ENCODE measurements at regions not wholly inside any gene's neighbourhood (a gene's known extent, or its start where the extent isn't known, plus 50 kb on each side); places are given as distances from the start of the nearest gene placed in this dataset.

DNA sequence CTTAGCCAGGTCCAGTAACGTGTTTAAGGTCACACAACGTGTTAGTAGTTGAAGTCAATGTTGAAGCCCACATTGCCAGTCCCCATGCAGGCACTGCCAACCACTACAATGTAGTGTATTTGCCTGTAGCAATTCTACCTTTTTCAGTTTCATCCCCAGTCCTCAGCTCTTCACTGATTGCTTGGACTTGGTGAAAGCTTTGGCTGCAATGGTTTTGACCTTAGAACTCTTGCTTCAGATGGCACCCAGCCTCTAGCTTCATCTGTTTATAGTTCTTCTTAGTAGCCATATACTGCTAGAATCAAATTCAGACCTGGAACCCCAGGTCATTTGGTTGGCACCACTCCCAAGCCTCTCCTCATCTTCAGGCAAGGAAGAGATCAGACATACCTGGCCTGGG, 345.4 kb upstream of the SEMA6D start:
- Histone ChIP-seq H3K36me3 (no peaks in the 10 kb centered on the region), H3K4me1 (no peaks in the 10 kb centered on the region), H3K27ac (no peak overlapping the region), H3K9me3 (no peaks in the 10 kb centered on the region), H3K9ac (ENCODE audit: low read depth in 2 of 2, low read length in 2 of 2) (no peak overlapping the region), H3K27me3 (no peaks in the 10 kb centered on the region), H3K4me3 (no peak overlapping the region)
- DNase-seq = no peak
- intact Hi-C loops (cut with DNase I) = no loop called here
- no peak for TF ChIP-seq CTCF (IDR thresholded peaks at IDR 0.05)

GRCh38 chr15:47374222-47374621, 343.1 kb upstream of the SEMA6D start:
- no peaks in the 10 kb centered on the region for H3K36me3 ChIP-seq
- intact Hi-C loops (cut with DNase I) = no loop called here
- H3K27me3 ChIP-seq = no peaks in the 10 kb centered on the region
- H3K27ac ChIP-seq = no peak overlapping the region
- H3K4me3 ChIP-seq = no peak overlapping the region
- H3K9ac ChIP-seq (ENCODE audit: low read depth in 2 of 2, low read length in 2 of 2) = no peak overlapping the region
- H3K9me3 ChIP-seq = no peaks in the 10 kb centered on the region
- no peak for DNase-seq
- no peaks in the 10 kb centered on the region for H3K4me1 ChIP-seq
- TF ChIP-seq CTCF (IDR thresholded peaks at IDR 0.05) = no peak

DNA sequence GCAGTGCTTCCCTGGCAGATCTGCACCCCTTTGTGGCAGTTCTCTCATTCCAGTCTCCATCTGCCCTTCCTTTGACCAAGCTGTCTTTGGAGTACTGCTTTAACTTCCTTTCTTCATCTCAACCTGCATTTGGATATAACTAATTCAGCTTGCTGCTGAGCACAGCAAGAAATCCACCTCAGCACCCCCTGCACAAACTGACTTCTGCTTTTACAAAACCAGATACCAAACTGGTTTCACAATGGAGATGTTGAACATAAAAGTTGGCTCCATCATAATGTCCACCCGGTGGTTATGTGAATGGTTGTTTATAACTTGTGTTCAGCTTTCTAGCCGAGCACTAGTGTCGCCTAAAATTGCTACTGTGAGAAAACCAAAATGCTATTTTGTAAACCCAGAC, 341.1 kb upstream of the SEMA6D start:
- no peak for TF ChIP-seq CTCF (IDR thresholded peaks at IDR 0.05)
- Histone ChIP-seq H3K27me3 (no peaks in the 10 kb centered on the region), H3K9me3 (no peaks in the 10 kb centered on the region), H3K36me3 (no peaks in the 10 kb centered on the region), H3K9ac (ENCODE audit: low read depth in 2 of 2, low read length in 2 of 2) (no peak overlapping the region), H3K4me3 (no peak overlapping the region), H3K27ac (no peak overlapping the region), H3K4me1 (no peaks in the 10 kb centered on the region)
- intact Hi-C loops (cut with DNase I) = no loop called here
- DNase-seq = no peak

DNA sequence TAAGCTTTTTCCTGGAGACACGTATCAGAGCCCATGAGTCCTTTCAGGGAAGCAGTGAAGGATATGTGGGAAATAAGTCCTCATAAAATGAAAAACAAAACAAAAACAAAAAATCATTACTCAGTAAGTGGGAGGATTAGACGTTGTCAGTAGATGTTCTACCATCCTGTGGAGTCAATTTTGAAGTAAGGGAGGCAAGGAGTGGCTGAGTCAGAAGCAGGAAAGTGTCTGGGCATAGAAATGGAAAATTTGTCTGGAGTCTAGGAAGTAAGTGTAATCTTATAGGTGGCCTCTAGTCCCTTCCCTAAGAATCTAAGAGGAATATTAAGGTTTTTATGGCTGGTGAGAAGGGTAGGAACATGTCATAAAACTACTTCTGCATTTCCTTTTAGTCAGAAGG, 339.8 kb upstream of the SEMA6D start:
- no peaks in the 10 kb centered on the region for H3K36me3 ChIP-seq
- intact Hi-C loops (cut with DNase I) = no loop called here
- no peak overlapping the region for H3K9ac ChIP-seq (ENCODE audit: low read depth in 2 of 2, low read length in 2 of 2)
- no peak overlapping the region for H3K4me3 ChIP-seq
- no peaks in the 10 kb centered on the region for H3K27me3 ChIP-seq
- H3K4me1 ChIP-seq = no peaks in the 10 kb centered on the region
- H3K9me3 ChIP-seq = no peaks in the 10 kb centered on the region
- no peak overlapping the region for H3K27ac ChIP-seq
- no peak for TF ChIP-seq CTCF (IDR thresholded peaks at IDR 0.05)
- DNase-seq = no peak

- Histone ChIP-seq H3K27me3 (no peaks in the 10 kb centered on the region), H3K4me1 (no peaks in the 10 kb centered on the region), H3K27ac (no peak overlapping the region), H3K4me3 (no peak overlapping the region), H3K9me3 (no peaks in the 10 kb centered on the region), H3K9ac (ENCODE audit: low read depth in 2 of 2, low read length in 2 of 2) (no peak overlapping the region), H3K36me3 (no peaks in the 10 kb centered on the region)
- TF ChIP-seq CTCF (IDR thresholded peaks at IDR 0.05) = no peak
- intact Hi-C loops (cut with DNase I) = no loop called here
- DNase-seq = no peak
Measured at GRCh38 chr15:47378527-47378926, 338.8 kb upstream of the SEMA6D start.

DNA sequence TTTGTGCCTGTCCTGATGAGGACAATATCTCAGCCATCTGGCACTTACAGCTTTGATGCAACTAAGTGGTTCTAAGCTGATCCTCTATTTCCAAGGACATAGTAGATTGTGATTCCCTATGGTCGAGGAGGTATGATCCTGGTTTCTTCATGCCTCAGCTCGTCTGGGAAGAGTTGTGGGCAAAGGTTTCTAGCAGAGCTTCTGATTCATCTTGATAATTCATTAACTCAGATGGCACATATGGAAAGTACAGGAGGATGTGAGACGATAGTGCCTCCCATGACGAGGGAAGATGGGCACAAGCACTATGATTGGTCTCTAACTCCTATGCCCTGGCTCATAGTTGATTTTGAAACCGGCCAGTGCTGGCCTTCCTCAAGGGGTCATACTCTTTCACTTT, 334.2 kb upstream of the SEMA6D start:
- Histone ChIP-seq H3K36me3 (no peaks in the 10 kb centered on the region), H3K27me3 (no peaks in the 10 kb centered on the region), H3K4me1 (no peaks in the 10 kb centered on the region), H3K9ac (ENCODE audit: low read depth in 2 of 2, low read length in 2 of 2) (no peak overlapping the region), H3K4me3 (no peak overlapping the region), H3K9me3 (no peaks in the 10 kb centered on the region), H3K27ac (no peak overlapping the region)
- no peak for DNase-seq
- intact Hi-C loops (cut with DNase I) = no loop called here
- no peak for TF ChIP-seq CTCF (IDR thresholded peaks at IDR 0.05)

Data from colonic mucosa (tissue), 4 donors.